AG09319 (cell line): ENCODE measurements at regions not wholly inside any gene's neighbourhood (a gene's known extent, or its start where the extent isn't known, plus 50 kb on each side); places are given as distances from the start of the nearest gene placed in this dataset.
A peak's percentile ranks its signal among the peaks of the same experiment; 100 is the strongest.

Source experiments
- DNase-seq: peaks from one replicate; pipeline ENCODE4 v3.0.0-alpha.2; 2010; ENCODE audit warnings: low read depth; ENCODE audit errors: extremely low read depth
- CTCF ChIP-seq: IDR thresholded peaks from 2 replicates; pipeline ENCODE4 v1.5.1; 2011; ENCODE audit warnings: low read depth, mild to moderate bottlenecking, inconsistent platforms, low read length, moderate library complexity

GRCh38 chr5:71834601-71835000 is 115.5 kb downstream of the CARTPT start:
- no peak for DNase-seq
- TF ChIP-seq CTCF, result no peak

- peak; percentile 17; the same call in 1 of the 2 replicates for TF ChIP-seq CTCF
- no peak for DNase-seq
Measured at GRCh38 chr5:71836084-71836483, 117.0 kb downstream of the CARTPT start.

GRCh38 chr5:71836559-71837112 is 117.6 kb downstream of the CARTPT start:
- no peak for TF ChIP-seq CTCF
- no peak for DNase-seq

GRCh38 chr5:71838286-71838685 is 119.2 kb downstream of the CARTPT start:
- no peak for TF ChIP-seq CTCF
- no peak for DNase-seq

GRCh38 chr5:71839096-71839884 is 120.2 kb downstream of the CARTPT start:
- no peak for TF ChIP-seq CTCF
- DNase-seq, result no peak

GRCh38 chr5:71841107-71841506 is 122.0 kb downstream of the CARTPT start:
- no peak for TF ChIP-seq CTCF
- DNase-seq, result no peak

- no peak for TF ChIP-seq CTCF
- no peak for DNase-seq
Measured at GRCh38 chr5:71843111-71843510, 124.0 kb downstream of the CARTPT start.
